K562 (cell line): ENCODE measurements at regions not wholly inside any gene's neighbourhood (a gene's known extent, or its start where the extent isn't known, plus 50 kb on each side); places are given as distances from the start of the nearest gene placed in this dataset.

Source experiments
- ATAC-seq: fragments of 200-7000 bp; cut with Tn5 transposase; 3 replicates; pipeline ENCODE4 v1.9.1; 2020; ENCODE audit warnings: moderate library complexity
- BruUV-seq: library from RNA; stranded (reverse); fragments of 400-500 nt; replicated peaks from 2 replicates; lab custom pipeline; 2021; lab: Mats Ljungman, UMichigan
- CTCF ChIA-PET: fragments of 300-600 bp; formaldehyde crosslinking; extraction: SDS; loops from one replicate; lab custom pipeline; 2021; ENCODE audit warnings: low intra/inter-chr PET ratio; lab: Yijun Ruan, JAX
- POLR2A ChIA-PET: fragments of 300-600, 350-650 bp; sonication (Branson Sonifier 250); formaldehyde crosslinking; extraction: SDS; loops from one replicate; lab custom pipeline; 2021; ENCODE audit warnings: antibody characterized with exemption, inconsistent platforms; lab: Yijun Ruan, JAX
- DNase-seq, 4 experiments: peaks; one replicate each; pipeline versions ENCODE4 v3.0.0 to v3.0.0-alpha.2; 2011 to 2018; ENCODE audit warnings: low spot score in 3 of 4, mixed read lengths in 3 of 4; ENCODE audit errors: extremely low read depth in 1 of 4
- FAIRE-seq: peaks from 2 replicates; lab custom pipeline; 2011; peaks lifted over from hg19 to GRCh38; lab: Jason Lieb, UNC
- H2AFZ ChIP-seq: 2 replicates; pipeline ENCODE4 v1.6.0; 2011; ENCODE audit warnings: low read depth, low read length, control low read depth, inconsistent platforms
- H3K27ac ChIP-seq: fragments of 200-600 bp; 3 replicates; pipeline ENCODE4 v1.8.0; 2011; ENCODE audit warnings: low read depth, mild to moderate bottlenecking, control low read depth, inconsistent platforms, low read length, moderate library complexity, mixed read lengths; ENCODE audit errors: extremely low read depth
- H3K27me3 ChIP-seq, 2 experiments: fragments of 300-600 bp in 1 of 2; 2 replicates in 1 of 2; 3 replicates in 1 of 2; pipeline versions ENCODE4 v1.6.0 to v1.8.0; 2011; ENCODE audit warnings: inconsistent platforms in 2 of 2, low read length in 2 of 2, mild to moderate bottlenecking in 1 of 2, mixed read lengths in 1 of 2, moderate library complexity in 1 of 2; ENCODE audit not compliant: control insufficient read depth in 2 of 2, insufficient read depth in 2 of 2
- H3K36me3 ChIP-seq: fragments of 300-600 bp; 3 replicates; pipeline ENCODE4 v1.8.0; 2011; ENCODE audit warnings: mild to moderate bottlenecking, low read length, inconsistent platforms; ENCODE audit not compliant: control insufficient read depth, insufficient read depth
- H3K4me1 ChIP-seq, 2 experiments: fragments of 200-600 bp in 1 of 2; replicated peaks in 1 of 2; 2 replicates in 1 of 2; 3 replicates in 1 of 2; pipeline versions ENCODE4 v1.5.1 to v1.8.0; 2011; ENCODE audit warnings: inconsistent platforms in 2 of 2, low read length in 2 of 2, mild to moderate bottlenecking in 1 of 2, mixed read lengths in 1 of 2, moderate library complexity in 1 of 2; ENCODE audit not compliant: control insufficient read depth in 2 of 2, insufficient read depth in 2 of 2
- H3K4me2 ChIP-seq: 2 replicates; pipeline ENCODE4 v1.6.1; 2011; ENCODE audit warnings: low read length, control low read depth, inconsistent platforms, mixed read lengths; ENCODE audit not compliant: insufficient read depth
- H3K4me3 ChIP-seq: fragments of 200-600 bp; sonication (generic), shearing (Covaris generic); 2 replicates; pipeline ENCODE4 v1.5.1; 2016; ENCODE audit warnings: control low read depth, inconsistent platforms
- H3K79me2 ChIP-seq: fragments of 200-600 bp; 3 replicates; pipeline ENCODE4 v1.8.0; 2011; ENCODE audit warnings: low read length, inconsistent platforms; ENCODE audit not compliant: control insufficient read depth, insufficient read depth
- H3K9ac ChIP-seq, 2 experiments: 2 replicates each; pipeline versions ENCODE4 v1.6.0 to v1.6.1; 2011; ENCODE audit warnings: low read depth in 2 of 2, low read length in 2 of 2, control low read depth in 1 of 2, inconsistent platforms in 1 of 2, mild to moderate bottlenecking in 1 of 2, mixed read lengths in 1 of 2; ENCODE audit not compliant: insufficient read depth in 1 of 2
- H3K9me1 ChIP-seq: one replicate; pipeline ENCODE4 v1.6.0; 2011; ENCODE audit warnings: inconsistent platforms, mild to moderate bottlenecking, low read length, moderate library complexity; ENCODE audit not compliant: control insufficient read depth, insufficient read depth
- H3K9me3 ChIP-seq: replicated peaks from 2 replicates; pipeline ENCODE4 v1.5.1; 2011; ENCODE audit warnings: low read depth, low read length, inconsistent platforms; ENCODE audit not compliant: control insufficient read depth, insufficient read depth
- H4K20me1 ChIP-seq: replicated peaks from 2 replicates; pipeline ENCODE4 v1.6.1; 2011; ENCODE audit warnings: low read length, inconsistent platforms, mixed read lengths; ENCODE audit not compliant: control insufficient read depth, insufficient read depth
- EHMT2 ChIP-seq: fragments of 450-650 bp; IDR thresholded peaks from 2 replicates; pipeline ENCODE4 v1.6.1; 2018; ENCODE audit warnings: antibody characterized with exemption
- ETV1 ChIP-seq: fragments of 450-650 bp; conservative IDR thresholded peaks from 2 replicates; pipeline ENCODE4 v1.6.1; 2016; ENCODE audit warnings: missing genetic modification characterization, control low read depth, low read depth, missing compliant biosample characterization
- HDGF ChIP-seq: fragments of 450-650 bp; IDR thresholded peaks from 2 replicates; pipeline ENCODE4 v1.6.1; 2016
- ILK ChIP-seq: fragments of 450-650 bp; IDR thresholded peaks from 2 replicates; pipeline ENCODE4 v1.6.1; 2016; ENCODE audit warnings: missing genetic modification characterization, low read depth, mild to moderate bottlenecking, missing compliant biosample characterization, moderate library complexity, borderline replicate concordance
- NR2C2 ChIP-seq, 2 experiments: fragments of 200-800 bp in 1 of 2; sonication (Bioruptor generic) in 1 of 2; sonication (generic) in 1 of 2; formaldehyde crosslinking in 1 of 2; IDR thresholded peaks; 2 replicates each; pipeline versions ENCODE4 v1.6.1 to v1.8.0; 2016 to 2022; ENCODE audit warnings: mild to moderate bottlenecking in 1 of 2, missing compliant biosample characterization in 1 of 2, missing genetic modification characterization in 1 of 2, missing genetic modification reagents in 1 of 2
- PCBP2 ChIP-seq: fragments of 200-400 bp; formaldehyde crosslinking; IDR thresholded peaks from 2 replicates; pipeline ENCODE4 v1.6.1; 2018; ENCODE audit warnings: low read length, low read depth, mild to moderate bottlenecking, moderate library complexity; ENCODE audit not compliant: poor library complexity, severe bottlenecking
- PYGO2 ChIP-seq: fragments of 450-650 bp; IDR thresholded peaks from 2 replicates; pipeline ENCODE4 v1.6.1; 2016; ENCODE audit warnings: mild to moderate bottlenecking, missing genetic modification characterization, moderate library complexity, missing compliant biosample characterization
- RFX5 ChIP-seq: IDR thresholded peaks from 2 replicates; pipeline ENCODE4 v1.6.1; 2011; ENCODE audit warnings: low read depth, mild to moderate bottlenecking, improper control_type of control experiment, low read length
- SRF ChIP-seq, 2 experiments: fragments of 250-450, 450-650 bp in 1 of 2; sonication (Bioruptor Pico) in 1 of 2; sonication (generic) in 1 of 2; formaldehyde crosslinking; IDR thresholded peaks; 2 replicates each; pipeline versions ENCODE4 v1.5.0 to v1.5.1; 2020 to 2022; ENCODE audit warnings: mild to moderate bottlenecking in 1 of 2, missing genetic modification reagents in 1 of 2
- SRSF3 ChIP-seq: fragments of 200-400 bp; formaldehyde crosslinking; IDR thresholded peaks from 2 replicates; pipeline ENCODE4 v1.6.1; 2016; ENCODE audit warnings: mild to moderate bottlenecking, low read length, moderate library complexity; ENCODE audit not compliant: insufficient read depth
- TAF1 ChIP-seq: IDR thresholded peaks from 2 replicates; pipeline ENCODE4 v1.6.1; 2011; ENCODE audit warnings: mild to moderate bottlenecking, low read length, moderate library complexity; ENCODE audit not compliant: insufficient read depth, control insufficient read depth, severe bottlenecking; ENCODE audit errors: extremely low read depth
- ZNF551 ChIP-seq: fragments of 250-450 bp; sonication (Bioruptor Pico); IDR thresholded peaks from 2 replicates; pipeline ENCODE4 v1.5.0; 2021; ENCODE audit warnings: mild to moderate bottlenecking, moderate library complexity
- WGBS: fragments of 100-300 bp; shearing (Covaris generic); methylation state at CpG from one replicate; pipeline ENCODE4 v1.1.6; 2016; ENCODE audit warnings: low coverage, mixed read lengths; ENCODE audit not compliant: insufficient coverage; ENCODE audit errors: missing lambda C conversion rate; 5-methylcytosine and 5-hydroxymethylcytosine counted together
- in situ Hi-C: fragments of 300-500 bp; cut with MboI; formaldehyde crosslinking; loops from 4 replicates; pipeline ENCODE4 v1.15.0; 2018; ENCODE audit warnings: inconsistent platforms, mixed read lengths
- intact Hi-C: fragments of 100-400 bp; cut with micrococcal nuclease; formaldehyde crosslinking; loops from 2 replicates; pipeline ENCODE4 v1.14.2; 2022

- Histone ChIP-seq H2AFZ (no peak overlapping the region), H3K27me3 (no peaks in the 10 kb centered on the region), H3K9me3 (no peaks in the 10 kb centered on the region), H3K4me2 (no peak overlapping the region), H3K36me3 (no peaks in the 10 kb centered on the region), H3K4me3 (no peak overlapping the region), H3K4me1 (no peaks in the 10 kb centered on the region), H3K79me2 (no peaks in the 10 kb centered on the region), H3K9ac (no peak overlapping the region), H3K9me1 (no peaks in the 10 kb centered on the region), H4K20me1 (no peaks in the 10 kb centered on the region), H3K27ac (no peak overlapping the region)
- CTCF ChIA-PET = no interaction called here
- WGBS = 2% methylated on average over 8 of the region's 11 CpGs
- in situ Hi-C loops (no loop called here), intact Hi-C loops (no loop called here)
- DNase-seq (no peak), ATAC-seq (no peak), FAIRE-seq (no peak)
- POLR2A ChIA-PET = no interaction called here
- no TSS peak for BruUV-seq
- TF ChIP-seq ETV1 (tag) (no peak), SRSF3 (no peak), TAF1 (no peak), ILK (tag) (no peak), NR2C2 (CRISPR knock-in tag; IDR thresholded peaks at IDR 0.05) (no peak), NR2C2 (tag; IDR thresholded peaks at IDR 0.05) (no peak), EHMT2 (no peak), ZNF551 (CRISPR knock-in tag) (no peak), SRF (CRISPR knock-in tag; IDR thresholded peaks at IDR 0.05) (no peak), PYGO2 (tag) (no peak), RFX5 (no peak), PCBP2 (no peak), HDGF (no peak)
These were observed 199.9 kb downstream of the LACC1 start for GRCh38 chr13:44079413-44080205.
